ENCODE measurements at regions not wholly inside any gene's neighbourhood (a gene's known extent, or its start where the extent isn't known, plus 50 kb on each side); places are given as distances from the start of the nearest gene placed in this dataset.

GRCh38 chr12:92582475-92582874 is 120.3 kb upstream of the PLEKHG7 start:
- H3K27me3 Mint-ChIP-seq, result no peaks in the 10 kb centered on the region
- peaks cover 14% of the 10 kb centered on the region for H3K9me3 Mint-ChIP-seq
- no peak for DNase-seq
- no peak overlapping the region for H3K27ac Mint-ChIP-seq
- H3K4me3 Mint-ChIP-seq, result no peak overlapping the region
- peaks cover 6% of the 10 kb centered on the region for H3K36me3 Mint-ChIP-seq (ENCODE audit: low read depth)
- no peaks in the 10 kb centered on the region for H3K4me1 Mint-ChIP-seq (ENCODE audit: low read depth)

- no peaks in the 10 kb centered on the region for H3K27me3 Mint-ChIP-seq
- H3K27ac Mint-ChIP-seq, result no peak overlapping the region
These were observed 121.2 kb upstream of the PLEKHG7 start for GRCh38 chr12:92581604-92582003.

GRCh38 chr12:92574911-92575570 is 127.7 kb upstream of the PLEKHG7 start:
- Mint-ChIP-seq H3K4me3 (no peak overlapping the region), H3K9me3 (no peaks in the 10 kb centered on the region), H3K27me3 (no peaks in the 10 kb centered on the region), H3K4me1 (ENCODE audit: low read depth) (peaks cover 16% of the 10 kb centered on the region), H3K27ac (no peak overlapping the region), H3K36me3 (ENCODE audit: low read depth) (no peaks in the 10 kb centered on the region)
- DNase-seq, result no peak

More at GRCh38 chr12:92581604-92582003, 121.2 kb upstream of the PLEKHG7 start:
- Mint-ChIP-seq H3K9me3 (peaks cover 14% of the 10 kb centered on the region), H3K4me3 (no peak overlapping the region), H3K36me3 (ENCODE audit: low read depth) (peaks cover 6% of the 10 kb centered on the region), H3K4me1 (ENCODE audit: low read depth) (no peaks in the 10 kb centered on the region)
- no peak for DNase-seq

DNA sequence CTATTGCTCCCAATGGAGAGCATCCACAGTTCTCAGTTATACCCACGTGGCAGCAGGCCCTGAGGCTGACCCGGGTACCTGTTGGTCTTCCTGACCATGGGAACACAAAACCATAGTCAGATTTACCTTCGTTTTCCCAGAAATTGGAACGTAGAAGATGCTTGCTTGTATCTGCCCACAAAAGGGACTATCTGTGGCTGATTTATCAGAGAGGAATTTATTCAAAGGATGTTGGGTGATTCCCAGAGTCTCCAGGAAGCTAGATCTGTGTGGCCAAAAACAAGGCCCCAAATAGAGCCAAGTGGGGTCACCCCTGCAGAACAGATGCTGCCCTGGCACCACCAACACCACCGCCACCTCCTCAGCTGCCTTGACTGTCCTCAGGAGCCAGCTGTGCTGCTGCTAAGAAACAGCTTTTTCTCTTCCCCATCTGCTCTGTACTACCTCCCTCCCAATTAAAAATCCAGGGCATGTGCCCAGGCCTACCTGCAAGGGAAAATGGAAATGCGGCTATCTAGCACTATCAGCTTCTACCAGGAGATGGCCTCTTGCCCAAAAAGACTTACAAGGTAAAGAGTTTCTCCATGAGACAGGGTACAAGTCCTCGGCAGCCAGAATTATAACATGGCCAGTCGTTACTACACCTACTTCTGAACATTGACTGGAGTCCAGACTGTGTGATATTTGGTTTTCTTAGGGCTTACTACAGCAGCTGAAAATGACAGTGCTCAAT is 128.6 kb upstream of the PLEKHG7 start:
- Mint-ChIP-seq H3K27ac (peak overlapping the region; percentile 9), H3K4me1 (ENCODE audit: low read depth) (peaks cover 16% of the 10 kb centered on the region), H3K9me3 (no peaks in the 10 kb centered on the region), H3K4me3 (no peak overlapping the region), H3K36me3 (ENCODE audit: low read depth) (no peaks in the 10 kb centered on the region), H3K27me3 (no peaks in the 10 kb centered on the region)
- no peak for DNase-seq

DNA sequence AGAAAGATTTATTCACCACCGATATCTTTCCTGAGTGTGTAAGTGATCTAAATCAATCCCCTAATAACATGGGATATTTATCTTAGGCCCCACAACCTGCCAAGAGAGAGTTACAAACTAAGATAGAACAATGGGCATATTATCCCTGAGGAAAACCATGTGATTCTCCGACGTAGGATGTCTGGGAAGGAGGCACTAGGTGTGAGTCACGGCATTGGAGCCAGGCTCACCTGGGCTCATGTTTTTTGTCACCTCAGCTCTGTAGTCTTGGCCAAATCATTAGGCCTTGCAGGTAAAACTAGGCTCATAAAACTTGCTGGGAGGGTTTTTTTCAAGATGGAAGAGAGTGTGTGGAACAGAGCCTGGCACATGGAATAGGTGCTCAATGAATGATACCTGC is 129.7 kb upstream of the PLEKHG7 start:
- H3K27ac Mint-ChIP-seq, result no peak overlapping the region
- H3K4me3 Mint-ChIP-seq, result no peak overlapping the region
- H3K36me3 Mint-ChIP-seq (ENCODE audit: low read depth), result no peaks in the 10 kb centered on the region
- H3K27me3 Mint-ChIP-seq, result no peaks in the 10 kb centered on the region
- DNase-seq, result no peak
- H3K9me3 Mint-ChIP-seq, result no peaks in the 10 kb centered on the region
- peaks cover 18% of the 10 kb centered on the region for H3K4me1 Mint-ChIP-seq (ENCODE audit: low read depth)

- H3K36me3 Mint-ChIP-seq (ENCODE audit: low read depth), result peaks cover 7% of the 10 kb centered on the region
- peak overlapping the region; percentile 6 for H3K27ac Mint-ChIP-seq
- no peak for DNase-seq
- H3K4me1 Mint-ChIP-seq (ENCODE audit: low read depth), result peaks cover 26% of the 10 kb centered on the region
- H3K9me3 Mint-ChIP-seq, result peaks cover 5% of the 10 kb centered on the region
- H3K27me3 Mint-ChIP-seq, result no peaks in the 10 kb centered on the region
- no peak overlapping the region for H3K4me3 Mint-ChIP-seq
These were observed 130.8 kb upstream of the PLEKHG7 start for GRCh38 chr12:92571844-92572543.

- no peak overlapping the region for H3K27ac Mint-ChIP-seq
- H3K9me3 Mint-ChIP-seq, result peaks cover 11% of the 10 kb centered on the region
- peaks cover 34% of the 10 kb centered on the region for H3K4me1 Mint-ChIP-seq (ENCODE audit: low read depth)
These were observed 131.6 kb upstream of the PLEKHG7 start for GRCh38 chr12:92571169-92571568.

DNA sequence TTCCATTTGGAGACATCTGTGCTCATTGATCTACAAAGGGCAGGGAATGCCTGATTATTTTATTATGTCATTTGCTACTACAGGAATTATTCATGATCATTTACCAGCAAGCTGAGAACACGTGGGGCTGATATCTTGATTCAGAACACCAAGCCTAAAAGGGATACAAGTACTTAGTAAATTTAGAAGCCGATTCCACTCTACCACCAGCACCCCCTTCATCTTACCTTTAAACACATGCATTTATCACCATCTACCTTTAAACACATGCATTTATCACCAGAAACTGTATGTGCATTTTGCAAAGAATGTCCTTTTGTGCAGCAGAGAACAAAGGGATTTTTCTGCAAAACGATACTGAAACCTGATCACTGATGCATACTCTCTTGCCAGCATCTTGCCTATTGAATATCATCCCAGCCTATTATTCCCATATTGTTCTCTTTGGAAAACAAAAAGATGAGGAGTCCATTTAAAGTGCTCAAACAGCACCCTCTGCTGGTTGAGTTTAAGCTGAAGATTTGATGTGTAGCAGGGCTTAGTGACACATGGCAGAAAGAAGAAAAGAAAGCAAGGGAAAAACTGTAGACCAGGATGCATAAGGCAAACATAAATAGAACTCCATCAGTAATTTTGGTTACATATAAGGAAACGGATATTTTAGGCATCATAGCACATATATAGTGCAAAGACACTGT is 132.6 kb upstream of the PLEKHG7 start:
- peaks cover 18% of the 10 kb centered on the region for H3K36me3 Mint-ChIP-seq (ENCODE audit: low read depth)
- no peak overlapping the region for H3K4me3 Mint-ChIP-seq
- DNase-seq, result no peak
- H3K27me3 Mint-ChIP-seq, result no peaks in the 10 kb centered on the region
- peaks cover 14% of the 10 kb centered on the region for H3K9me3 Mint-ChIP-seq
- peaks cover 37% of the 10 kb centered on the region for H3K4me1 Mint-ChIP-seq (ENCODE audit: low read depth)
- H3K27ac Mint-ChIP-seq, result no peak overlapping the region

More at GRCh38 chr12:92571169-92571568, 131.6 kb upstream of the PLEKHG7 start:
- peaks cover 14% of the 10 kb centered on the region for H3K36me3 Mint-ChIP-seq (ENCODE audit: low read depth)
- no peaks in the 10 kb centered on the region for H3K27me3 Mint-ChIP-seq
- no peak for DNase-seq
- H3K4me3 Mint-ChIP-seq, result no peak overlapping the region

GRCh38 chr12:92568691-92569090 is 134.1 kb upstream of the PLEKHG7 start:
- Mint-ChIP-seq H3K27me3 (no peaks in the 10 kb centered on the region), H3K4me3 (no peak overlapping the region), H3K4me1 (ENCODE audit: low read depth) (peaks cover 40% of the 10 kb centered on the region), H3K27ac (no peak overlapping the region), H3K36me3 (ENCODE audit: low read depth) (peaks cover 24% of the 10 kb centered on the region), H3K9me3 (peaks cover 14% of the 10 kb centered on the region)
- DNase-seq, result no peak

DNA sequence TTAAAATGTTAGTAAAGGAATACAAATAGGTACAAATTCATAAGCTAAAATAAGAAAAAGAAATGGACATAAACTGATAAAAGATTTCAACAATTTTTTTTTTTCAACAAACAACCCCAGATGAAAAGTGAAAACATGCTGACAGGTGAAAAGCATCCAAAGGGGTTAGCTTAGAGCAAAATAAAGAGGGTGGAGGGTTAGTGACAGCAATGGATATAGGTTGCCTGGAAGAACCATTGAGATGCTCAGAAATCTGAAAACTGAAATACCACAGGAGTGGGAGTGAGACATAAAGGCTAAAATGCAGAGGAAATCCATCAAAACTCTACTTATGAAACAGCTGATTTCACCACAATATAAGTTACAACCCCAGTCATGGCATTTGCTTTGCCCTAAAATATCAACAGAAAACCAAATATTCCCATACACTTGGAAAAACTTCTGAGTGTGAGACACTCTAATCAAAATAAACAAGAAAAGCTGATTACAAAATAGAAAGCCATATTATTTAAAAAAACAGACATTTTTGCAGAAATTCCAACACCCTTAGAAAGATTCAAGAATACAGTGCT is 136.3 kb upstream of the PLEKHG7 start:
- H3K27ac Mint-ChIP-seq, result peak overlapping the region; percentile 42
- peaks cover 14% of the 10 kb centered on the region for H3K9me3 Mint-ChIP-seq
- no peaks in the 10 kb centered on the region for H3K27me3 Mint-ChIP-seq
- peaks cover 47% of the 10 kb centered on the region for H3K4me1 Mint-ChIP-seq (ENCODE audit: low read depth)
- no peak overlapping the region for H3K4me3 Mint-ChIP-seq
- DNase-seq, result no peak
- H3K36me3 Mint-ChIP-seq (ENCODE audit: low read depth), result peaks cover 24% of the 10 kb centered on the region

DNA sequence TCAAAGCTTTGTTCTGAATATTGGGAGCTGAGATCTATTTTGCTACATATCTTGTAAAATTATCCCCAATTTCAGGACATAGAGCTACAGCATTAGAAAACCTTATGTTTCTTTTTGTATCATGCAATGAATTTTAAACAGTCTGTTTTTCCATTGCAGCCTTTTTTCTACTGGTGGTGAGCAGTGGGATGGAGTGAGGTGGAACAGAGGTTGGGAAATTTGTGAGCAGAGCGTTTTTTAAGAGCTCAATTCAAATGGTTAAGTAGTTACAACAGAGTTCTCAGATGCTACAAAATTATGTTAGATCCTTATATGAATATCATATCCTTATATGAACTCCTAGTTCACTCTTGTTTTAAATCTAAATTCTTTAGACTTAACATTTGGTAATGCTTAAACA is 139.0 kb upstream of the PLEKHG7 start:
- H3K4me3 Mint-ChIP-seq, result no peak overlapping the region
- peaks cover 32% of the 10 kb centered on the region for H3K36me3 Mint-ChIP-seq (ENCODE audit: low read depth)
- DNase-seq, result no peak
- H3K27me3 Mint-ChIP-seq, result no peaks in the 10 kb centered on the region
- H3K9me3 Mint-ChIP-seq, result peaks cover 24% of the 10 kb centered on the region
- peaks cover 61% of the 10 kb centered on the region for H3K4me1 Mint-ChIP-seq (ENCODE audit: low read depth)
- no peak overlapping the region for H3K27ac Mint-ChIP-seq

DNA sequence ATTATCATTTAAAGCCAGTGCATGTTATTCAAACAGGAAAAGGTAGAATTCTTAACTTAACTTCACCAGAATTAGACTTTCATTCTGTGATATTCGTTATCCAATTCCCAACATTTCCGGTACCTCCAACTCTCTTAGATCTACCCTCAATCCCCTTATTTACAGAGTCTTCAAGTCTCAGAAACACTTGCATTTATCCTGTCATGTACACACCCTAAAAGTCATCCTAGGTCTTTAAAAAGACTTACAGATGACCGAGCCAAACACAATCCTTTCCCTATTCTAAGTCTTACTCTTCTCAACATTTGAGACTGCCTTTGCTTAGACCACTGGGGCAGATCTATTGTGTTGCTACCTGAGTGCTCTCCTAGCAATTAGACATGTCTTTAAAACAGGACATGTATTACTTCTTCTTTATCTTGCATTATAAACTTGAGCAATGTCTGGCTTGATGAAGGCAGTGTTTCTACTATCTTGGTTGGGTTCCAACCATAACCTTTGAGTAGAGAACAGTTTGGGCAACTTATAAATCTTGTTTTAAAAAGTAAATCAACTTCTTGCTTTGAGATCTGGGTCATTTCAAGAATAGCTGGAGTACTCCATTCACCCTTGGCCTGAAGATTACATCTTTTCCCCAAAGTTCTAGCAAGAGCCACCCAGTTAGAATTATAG is 140.6 kb upstream of the PLEKHG7 start:
- Mint-ChIP-seq H3K4me1 (ENCODE audit: low read depth) (peaks cover 68% of the 10 kb centered on the region), H3K4me3 (no peak overlapping the region), H3K27ac (no peak overlapping the region)

DNA sequence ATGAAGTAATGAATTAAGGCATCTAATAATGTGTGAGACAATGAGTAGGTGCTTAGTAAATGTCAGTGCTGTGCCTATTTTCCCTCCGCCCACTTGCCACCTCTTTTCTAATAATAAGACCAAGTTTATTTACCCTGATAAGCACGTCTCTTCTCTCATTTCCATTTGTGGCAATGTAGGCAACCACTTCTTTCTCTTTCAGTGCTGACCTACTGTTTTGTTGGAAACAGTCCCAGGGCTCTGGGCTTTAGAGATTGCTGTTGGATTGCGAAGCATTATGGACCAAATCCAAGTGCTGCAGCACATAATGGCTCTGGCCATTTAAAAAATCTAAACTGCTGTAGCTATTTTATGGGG is 141.3 kb upstream of the PLEKHG7 start:
- Mint-ChIP-seq H3K36me3 (ENCODE audit: low read depth) (peaks cover 26% of the 10 kb centered on the region), H3K27ac (no peak overlapping the region), H3K27me3 (no peaks in the 10 kb centered on the region), H3K4me3 (no peak overlapping the region), H3K9me3 (peaks cover 21% of the 10 kb centered on the region), H3K4me1 (ENCODE audit: low read depth) (peaks cover 68% of the 10 kb centered on the region)
- no peak for DNase-seq

More for the DNA sequence above, 140.6 kb upstream of the PLEKHG7 start:
- DNase-seq, result no peak
- no peaks in the 10 kb centered on the region for H3K27me3 Mint-ChIP-seq
- H3K36me3 Mint-ChIP-seq (ENCODE audit: low read depth), result peaks cover 29% of the 10 kb centered on the region
- peaks cover 24% of the 10 kb centered on the region for H3K9me3 Mint-ChIP-seq

Measured in activated T-cell treated with anti-CD3 and anti-CD28 coated beads, Interleukin-2, amount 50 U/mL, for 24 hours (primary cell).